ENCODE measurements at regions not wholly inside any gene's neighbourhood (a gene's known extent, or its start where the extent isn't known, plus 50 kb on each side); places are given as distances from the start of the nearest gene placed in this dataset.

GRCh38 chr17:36682773-36683172 is 81.4 kb downstream of the MRM1 start:
- H3K27me3 Mint-ChIP-seq: peaks cover 33% of the 10 kb centered on the region
- intact Hi-C loops (cut with micrococcal nuclease): no loop called here
- no peak overlapping the region for H3K4me3 ChIP-seq (ENCODE audit: control extremely low read depth in 1 of 5, extremely low read depth in 1 of 5, insufficient read depth in 1 of 5, low read depth in 2 of 5, low read length in 4 of 5)
- H3K9me3 ChIP-seq (ENCODE audit: control extremely low read depth in 1 of 3, control insufficient read depth in 2 of 3, insufficient read depth in 1 of 3, low read length in 2 of 3): no peaks in the 10 kb centered on the region
- peaks cover 0 to under 1% (median 0%) of the 10 kb centered on the region in 4 experiments for H3K27me3 ChIP-seq (replicated peaks in 1 of 4; ENCODE audit: control extremely low read depth in 1 of 4, control insufficient read depth in 3 of 4, insufficient read depth in 4 of 4, low read length in 3 of 4)
- H3K9ac ChIP-seq (ENCODE audit: low read length): no peak overlapping the region
- H3K79me2 ChIP-seq (ENCODE audit: control insufficient read depth, insufficient read depth, low read length): no peaks in the 10 kb centered on the region
- ChIA-PET POLR2A (no interaction called here), CTCF (no interaction called here)
- no peak overlapping the region for H3K4me3 Mint-ChIP-seq
- H3K27ac Mint-ChIP-seq: no peak overlapping the region
- DNase-seq: no peak
- no peak overlapping the region for H2AFZ ChIP-seq (ENCODE audit: insufficient read depth, low read depth, low read length, poor library complexity, severe bottlenecking)
- H4K20me1 ChIP-seq (ENCODE audit: control insufficient read depth, insufficient read depth, low read length, poor library complexity, severe bottlenecking): no peaks in the 10 kb centered on the region
- no peaks in the 10 kb centered on the region for H3K36me3 ChIP-seq (replicated peaks in 1 of 2; ENCODE audit: control extremely low read depth in 1 of 2, control insufficient read depth in 1 of 2, extremely low read depth in 1 of 2, insufficient read depth in 2 of 2, low read length in 1 of 2)
- H3K4me2 ChIP-seq (replicated peaks; ENCODE audit: low read depth, low read length, poor library complexity, severe bottlenecking): no peak overlapping the region
- WGBS (ENCODE audit: insufficient coverage): 73% methylated on average over 4 of the region's 7 CpGs
- H3K9me3 Mint-ChIP-seq (ENCODE audit: insufficient read depth): no peaks in the 10 kb centered on the region
- TF ChIP-seq CTCF (IDR thresholded peaks at IDR 0.05): no peak
- TF ChIP-seq EZH2 (IDR thresholded peaks at IDR 0.05; ENCODE audit: borderline replicate concordance, insufficient read depth, low read depth, low read length, poor library complexity, severe bottlenecking): no peak
- H3K4me1 Mint-ChIP-seq: no peaks in the 10 kb centered on the region
- H3K27ac ChIP-seq (ENCODE audit: low read length in 2 of 2): no peak overlapping the region
- no peaks in the 10 kb centered on the region for H3K4me1 ChIP-seq (ENCODE audit: control insufficient read depth in 2 of 2, insufficient read depth in 2 of 2, low read length in 2 of 2)
- no peak for ATAC-seq (ENCODE audit: low read depth)

GRCh38 chr17:36683387-36683786 is 82.0 kb downstream of the MRM1 start:
- WGBS (ENCODE audit: insufficient coverage): 95% methylated on average over 3 of the region's 5 CpGs
- H3K4me1 Mint-ChIP-seq: no peaks in the 10 kb centered on the region
- no peaks in the 10 kb centered on the region for H3K9me3 Mint-ChIP-seq (ENCODE audit: insufficient read depth)
- Histone ChIP-seq H2AFZ (ENCODE audit: insufficient read depth, low read depth, low read length, poor library complexity, severe bottlenecking) (no peak overlapping the region), H3K4me2 (replicated peaks; ENCODE audit: low read depth, low read length, poor library complexity, severe bottlenecking) (no peak overlapping the region), H3K4me1 (ENCODE audit: control insufficient read depth in 2 of 2, insufficient read depth in 2 of 2, low read length in 2 of 2) (no peaks in the 10 kb centered on the region), H3K79me2 (ENCODE audit: control insufficient read depth, insufficient read depth, low read length) (no peaks in the 10 kb centered on the region), H4K20me1 (ENCODE audit: control insufficient read depth, insufficient read depth, low read length, poor library complexity, severe bottlenecking) (no peaks in the 10 kb centered on the region), H3K36me3 (replicated peaks in 1 of 2; ENCODE audit: control extremely low read depth in 1 of 2, control insufficient read depth in 1 of 2, extremely low read depth in 1 of 2, insufficient read depth in 2 of 2, low read length in 1 of 2) (no peaks in the 10 kb centered on the region), H3K9ac (ENCODE audit: low read length) (no peak overlapping the region), H3K9me3 (ENCODE audit: control extremely low read depth in 1 of 3, control insufficient read depth in 2 of 3, insufficient read depth in 1 of 3, low read length in 2 of 3) (no peaks in the 10 kb centered on the region), H3K4me3 (ENCODE audit: control extremely low read depth in 1 of 5, extremely low read depth in 1 of 5, insufficient read depth in 1 of 5, low read depth in 2 of 5, low read length in 4 of 5) (no peak overlapping the region), H3K27me3 (replicated peaks in 1 of 4; ENCODE audit: control extremely low read depth in 1 of 4, control insufficient read depth in 3 of 4, insufficient read depth in 4 of 4, low read length in 3 of 4) (peaks cover 0 to 4% (median 0%) of the 10 kb centered on the region in 4 experiments), H3K27ac (ENCODE audit: low read length in 2 of 2) (no peak overlapping the region)
- no peak for ATAC-seq (ENCODE audit: low read depth)
- intact Hi-C loops (cut with micrococcal nuclease): no loop called here
- ChIA-PET POLR2A (no interaction called here), CTCF (no interaction called here)
- TF ChIP-seq EZH2 (IDR thresholded peaks at IDR 0.05; ENCODE audit: borderline replicate concordance, insufficient read depth, low read depth, low read length, poor library complexity, severe bottlenecking) (no peak), CTCF (IDR thresholded peaks at IDR 0.05) (no peak)
- no peak overlapping the region for H3K4me3 Mint-ChIP-seq
- H3K27me3 Mint-ChIP-seq: peaks cover 36% of the 10 kb centered on the region
- DNase-seq: no peak
- no peak overlapping the region for H3K27ac Mint-ChIP-seq

Measured in B cell (primary cell).